ENCODE measurements at regions not wholly inside any gene's neighbourhood (a gene's known extent, or its start where the extent isn't known, plus 50 kb on each side); places are given as distances from the start of the nearest gene placed in this dataset.
A peak's percentile ranks its signal among the peaks of the same experiment; 100 is the strongest.

DNA sequence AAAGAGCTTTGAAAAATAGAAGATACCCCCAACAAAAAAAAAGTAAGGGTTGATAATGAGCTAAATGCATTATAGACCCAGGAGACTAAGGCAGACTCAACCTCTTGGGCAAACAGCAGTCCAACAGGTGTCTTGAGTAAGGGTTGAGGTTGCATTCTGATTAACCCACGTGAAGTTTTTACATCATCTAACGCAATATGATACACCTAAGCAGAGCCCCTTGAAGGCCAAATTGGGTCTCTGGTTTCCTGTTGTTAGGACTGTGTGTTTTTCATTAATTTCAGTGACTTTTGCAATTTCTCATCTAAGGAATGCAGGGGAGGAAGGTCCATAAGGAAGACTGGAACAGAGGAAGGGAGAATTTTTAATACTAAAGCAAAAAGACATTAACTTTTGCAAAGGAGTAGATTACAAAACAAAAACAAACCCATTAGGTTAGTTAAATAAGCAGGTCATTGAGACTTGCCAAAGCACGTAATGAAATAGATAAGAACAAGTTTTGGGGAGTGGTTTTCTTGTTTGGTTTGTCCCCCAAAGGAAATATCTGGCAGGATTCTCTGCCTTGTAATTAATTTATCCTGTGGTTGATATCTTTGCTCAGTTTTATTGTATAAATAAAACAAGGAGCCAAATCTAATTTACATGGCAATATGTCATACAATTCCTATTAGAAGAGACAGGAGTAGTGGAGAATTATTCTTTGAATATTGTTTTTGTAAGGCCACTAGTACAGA lies 244.3 kb downstream of the ETAA1 start:
- no peak for TF ChIP-seq CTCF (IDR thresholded peaks at IDR 0.05 in 4 of 5, conservative IDR thresholded peaks at IDR 0.05 in 1 of 5)
- TF ChIP-seq POLR2A (IDR thresholded peaks at IDR 0.05): no peak
- intact Hi-C loops (cut with DNase I; ENCODE audit: low total_unique reads): loop anchor here (10.0 kb wide), 2 partner anchors 377 to 1057 kb away; no protein-coding TSS in a partner anchor
- Histone ChIP-seq H3K36me3 (no peaks in the 10 kb centered on the region), H3K4me3 (no peak overlapping the region), H3K4me1 (peaks cover 17 to 29% of the 10 kb centered on the region in 2 donors), H3K27ac (peak overlapping the region in 1 of 4 donors; percentile 34), H3K27me3 (no peaks in the 10 kb centered on the region), H3K9me3 (no peaks in the 10 kb centered on the region)
- in situ Hi-C loops (cut with MboI; ENCODE audit: low sequenced_read_pairs in 4 of 4): loop anchor here in 2 of 4 donors (25.0 kb wide), 1 partner anchor 1204 kb away; the partner anchor contains the start of gene MEIS1 (in 2 of the 2)
- ATAC-seq (peak in 1 of 2 donors; percentile 60), DNase-seq (no peak)

DNA sequence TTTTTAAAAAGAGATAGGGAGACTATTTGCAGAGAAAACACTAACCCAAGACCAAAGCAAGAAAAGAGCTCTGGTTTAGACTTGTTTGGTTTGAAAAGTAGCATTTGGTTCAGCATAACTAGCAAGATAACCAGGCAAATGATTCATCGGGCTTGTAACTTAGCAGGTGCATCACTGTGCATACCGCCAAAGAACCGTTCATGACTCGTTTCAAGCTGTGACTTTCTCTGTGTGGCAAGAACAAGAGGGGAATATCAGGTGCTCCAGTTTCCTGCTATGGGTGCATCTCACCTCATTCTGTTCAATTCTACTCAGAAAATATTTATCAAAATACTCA lies 244.9 kb downstream of the ETAA1 start:
- H3K9me3 ChIP-seq: no peaks in the 10 kb centered on the region
- TF ChIP-seq POLR2A (IDR thresholded peaks at IDR 0.05): no peak
- no peak for TF ChIP-seq CTCF (IDR thresholded peaks at IDR 0.05 in 4 of 5, conservative IDR thresholded peaks at IDR 0.05 in 1 of 5)
- peak overlapping the region in 1 of 4 donors; percentile 34 for H3K27ac ChIP-seq
- no peaks in the 10 kb centered on the region for H3K36me3 ChIP-seq
- in situ Hi-C loops (cut with MboI; ENCODE audit: low sequenced_read_pairs in 4 of 4): loop anchor here in 2 of 4 donors (25.0 kb wide), 1 partner anchor 1205 kb away; the partner anchor contains the start of gene MEIS1 (in 2 of the 2)
- no peaks in the 10 kb centered on the region for H3K27me3 ChIP-seq
- intact Hi-C loops (cut with DNase I; ENCODE audit: low total_unique reads): loop anchor here (10.0 kb wide), 2 partner anchors 377 to 1057 kb away; no protein-coding TSS in a partner anchor
- DNase-seq (peak; percentile 22 to 41), ATAC-seq (peak; percentile 74 to 84)
- peaks cover 17 to 29% of the 10 kb centered on the region in 2 donors for H3K4me1 ChIP-seq
- no peak overlapping the region for H3K4me3 ChIP-seq

DNA sequence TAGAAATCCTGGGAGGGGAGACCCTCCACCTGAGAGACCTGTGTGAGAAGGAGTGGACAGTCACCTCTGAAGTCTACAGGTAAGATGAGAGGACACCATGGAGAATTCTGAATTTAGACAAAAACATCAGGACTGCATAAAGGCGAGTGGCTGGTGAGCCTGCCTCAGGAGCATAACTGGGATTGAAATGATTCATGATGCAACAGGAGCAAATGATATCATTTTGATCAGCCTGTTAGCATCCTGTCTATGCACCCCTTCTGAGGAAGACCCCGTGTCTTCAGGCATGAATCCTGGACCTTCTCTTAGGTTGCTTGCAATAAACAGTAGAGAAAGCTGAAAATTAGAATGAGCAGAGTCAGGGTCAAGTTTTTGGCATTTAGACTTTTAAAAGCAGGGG lies 245.8 kb downstream of the ETAA1 start:
- DNase-seq (no peak), ATAC-seq (no peak)
- in situ Hi-C loops (cut with MboI; ENCODE audit: low sequenced_read_pairs in 4 of 4) (loop anchor here in 2 of 4 donors (25.0 kb wide), 1 partner anchor 1206 kb away; the partner anchor contains the start of gene MEIS1 (in 2 of the 2)), intact Hi-C loops (cut with DNase I; ENCODE audit: low total_unique reads) (loop anchor here (10.0 kb wide), 2 partner anchors 378 to 1058 kb away; no protein-coding TSS in a partner anchor)
- Histone ChIP-seq H3K4me3 (no peak overlapping the region), H3K36me3 (no peaks in the 10 kb centered on the region), H3K27ac (no peak overlapping the region), H3K4me1 (peaks cover 13 to 23% of the 10 kb centered on the region in 2 donors), H3K9me3 (no peaks in the 10 kb centered on the region), H3K27me3 (no peaks in the 10 kb centered on the region)
- TF ChIP-seq POLR2A (IDR thresholded peaks at IDR 0.05): no peak
- no peak for TF ChIP-seq CTCF (IDR thresholded peaks at IDR 0.05 in 4 of 5, conservative IDR thresholded peaks at IDR 0.05 in 1 of 5)

- H3K27me3 ChIP-seq: no peaks in the 10 kb centered on the region
- ATAC-seq (no peak), DNase-seq (no peak)
- intact Hi-C loops (cut with DNase I; ENCODE audit: low total_unique reads) (loop anchor here (5.0 to 10.0 kb wide), 3 partner anchors 83 to 1061 kb away; no protein-coding TSS in a partner anchor), in situ Hi-C loops (cut with MboI; ENCODE audit: low sequenced_read_pairs in 4 of 4) (loop anchor here in 2 of 4 donors (25.0 kb wide), 1 partner anchor 1208 kb away; the partner anchor contains the start of gene MEIS1 (in 2 of the 2))
- H3K4me3 ChIP-seq: no peak overlapping the region
- no peaks in the 10 kb centered on the region for H3K9me3 ChIP-seq
- H3K4me1 ChIP-seq: peaks cover 18 to 26% of the 10 kb centered on the region in 2 donors
- H3K36me3 ChIP-seq: no peaks in the 10 kb centered on the region
- no peak for TF ChIP-seq POLR2A (IDR thresholded peaks at IDR 0.05)
- no peak overlapping the region for H3K27ac ChIP-seq
These were observed 248.4 kb downstream of the ETAA1 start for GRCh38 chr2:67645280-67646138.

Measured in gastrocnemius medialis (tissue), 4 donors.